Endothelial cell of umbilical vein (primary cell): ENCODE measurements at regions not wholly inside any gene's neighbourhood (a gene's known extent, or its start where the extent isn't known, plus 50 kb on each side); places are given as distances from the start of the nearest gene placed in this dataset.

Experiments used
- BruUV-seq: library from RNA; stranded (reverse); fragments of 400-500 nt; replicated peaks from 2 replicates; lab custom pipeline; 2021; lab: Mats Ljungman, UMichigan
- CTCF ChIA-PET: fragments of 300-600, 350-600 bp; sonication (Branson Sonifier 250); formaldehyde crosslinking; loops from one replicate; lab custom pipeline; 2021; ENCODE audit warnings: antibody characterized with exemption, inconsistent platforms; lab: Charles Lee
- POLR2A ChIA-PET: fragments of 300-600, 350-600 bp; sonication (Branson Sonifier 250); formaldehyde crosslinking; loops from one replicate; lab custom pipeline; 2021; ENCODE audit warnings: antibody characterized with exemption, inconsistent platforms; lab: Charles Lee
- DNase-seq: peaks from one replicate; pipeline ENCODE4 v3.0.0-alpha.2; 2011; ENCODE audit warnings: low read depth, low spot score
- FAIRE-seq: peaks from 2 replicates; lab custom pipeline; 2011; peaks lifted over from hg19 to GRCh38; lab: Jason Lieb, UNC
- H2AFZ ChIP-seq: 2 replicates; pipeline ENCODE4 v1.6.0; 2012; ENCODE audit warnings: low read depth, low read length, control low read depth, inconsistent platforms
- H3K27ac ChIP-seq: 2 replicates; pipeline ENCODE4 v1.5.1; 2011; ENCODE audit warnings: low read depth, mild to moderate bottlenecking, control low read depth, low read length, moderate library complexity; ENCODE audit not compliant: insufficient read depth
- H3K27me3 ChIP-seq, 2 experiments: 2 replicates each; pipeline versions ENCODE4 v1.6.0 to v1.6.1; 2011; ENCODE audit warnings: low read length in 2 of 2, mixed read lengths in 1 of 2; ENCODE audit not compliant: control insufficient read depth in 2 of 2, insufficient read depth in 2 of 2
- H3K36me3 ChIP-seq, 2 experiments: 2 replicates in 1 of 2; 3 replicates in 1 of 2; pipeline ENCODE4 v1.5.1; 2011; ENCODE audit warnings: low read length in 2 of 2, mild to moderate bottlenecking in 1 of 2, moderate library complexity in 1 of 2; ENCODE audit not compliant: control insufficient read depth in 2 of 2, insufficient read depth in 2 of 2; ENCODE audit errors: extremely low read depth in 1 of 2
- H3K4me1 ChIP-seq: 3 replicates; pipeline ENCODE4 v1.5.1; 2011; ENCODE audit warnings: mild to moderate bottlenecking, low read length; ENCODE audit not compliant: control insufficient read depth, insufficient read depth; ENCODE audit errors: extremely low read depth
- H3K4me2 ChIP-seq: 2 replicates; pipeline ENCODE4 v1.6.1; 2011; ENCODE audit warnings: low read length, control low read depth, mixed read lengths; ENCODE audit not compliant: insufficient read depth
- H3K4me3 ChIP-seq, 3 experiments: fragments of 200-600 bp in 1 of 3; sonication (generic), shearing (Covaris generic) in 1 of 3; replicated peaks in 1 of 3; 2 replicates each; pipeline ENCODE4 v1.5.1; 2011 to 2016; ENCODE audit warnings: control low read depth in 3 of 3, low read length in 3 of 3, mild to moderate bottlenecking in 2 of 3, inconsistent platforms in 1 of 3, low read depth in 1 of 3, moderate library complexity in 1 of 3; ENCODE audit not compliant: insufficient read depth in 1 of 3
- H3K79me2 ChIP-seq: 2 replicates; pipeline ENCODE4 v1.6.0; 2012; ENCODE audit warnings: low read length, inconsistent platforms; ENCODE audit not compliant: control insufficient read depth, insufficient read depth
- H3K9ac ChIP-seq: replicated peaks from 2 replicates; pipeline ENCODE3; 2011; ENCODE audit warnings: low read length, control low read depth; ENCODE audit not compliant: insufficient read depth; ENCODE audit errors: extremely low read depth
- H3K9me1 ChIP-seq: replicated peaks from 3 replicates; pipeline ENCODE4 v1.6.0; 2011; ENCODE audit warnings: mild to moderate bottlenecking, low read length; ENCODE audit not compliant: control insufficient read depth, insufficient read depth; ENCODE audit errors: extremely low read depth
- H3K9me3 ChIP-seq: replicated peaks from 2 replicates; pipeline ENCODE4 v1.5.1; 2012; ENCODE audit warnings: low read length, inconsistent platforms; ENCODE audit not compliant: control insufficient read depth, insufficient read depth
- H4K20me1 ChIP-seq: replicated peaks from 2 replicates; pipeline ENCODE3; 2011; ENCODE audit warnings: mild to moderate bottlenecking, low read length; ENCODE audit not compliant: control insufficient read depth, insufficient read depth; ENCODE audit errors: extremely low read depth
- EZH2 ChIP-seq: IDR thresholded peaks from 2 replicates; pipeline ENCODE4 v1.6.1; 2012; ENCODE audit warnings: borderline replicate concordance, low read depth, mild to moderate bottlenecking, moderate library complexity, low read length, inconsistent platforms; ENCODE audit not compliant: severe bottlenecking
- FOS ChIP-seq: IDR thresholded peaks from 2 replicates; pipeline ENCODE4 v1.6.1; 2011; ENCODE audit warnings: mild to moderate bottlenecking, low read length, moderate library complexity, borderline replicate concordance; ENCODE audit not compliant: insufficient read depth
- GATA2 ChIP-seq: IDR thresholded peaks from 2 replicates; pipeline ENCODE4 v1.7.0; 2011; ENCODE audit warnings: low read depth, mild to moderate bottlenecking, moderate library complexity, mixed read lengths, low read length; ENCODE audit not compliant: insufficient read length, insufficient read depth
- JUN ChIP-seq: IDR thresholded peaks from 2 replicates; pipeline ENCODE4 v1.6.1; 2011; ENCODE audit warnings: borderline replicate concordance, low read depth; ENCODE audit not compliant: insufficient read length, insufficient read depth
- MYC ChIP-seq: IDR thresholded peaks from one replicate; pipeline ENCODE4 v1.6.1; 2011; ENCODE audit warnings: mild to moderate bottlenecking, low read depth, low read length
- POLR2A ChIP-seq: IDR thresholded peaks from 2 replicates; pipeline ENCODE4 v1.6.1; 2012; ENCODE audit warnings: low read depth, mild to moderate bottlenecking, control low read depth, low read length
- POLR2AphosphoS5 ChIP-seq: IDR thresholded peaks from 2 replicates; pipeline ENCODE4 v1.6.1; 2012; ENCODE audit warnings: low read depth, mild to moderate bottlenecking, control low read depth, low read length, moderate library complexity; ENCODE audit not compliant: insufficient read depth
- dilution Hi-C: fragments of 300-500 bp; cut with MboI; formaldehyde crosslinking; loops from one replicate; pipeline ENCODE4 v1.15.0; 2019; ENCODE audit warnings: low sequenced_read_pairs; ENCODE audit not compliant: extremely low pct_ligation_motif_present
- intact Hi-C: fragments of 100-400 bp; cut with micrococcal nuclease; formaldehyde crosslinking; loops from one replicate; pipeline ENCODE4 v1.10.0; 2022
- TF ChIP-seq, protein P1 (sequence below): IDR thresholded peaks from 2 replicates; pipeline ENCODE4 v1.6.1; 2011; ENCODE audit not compliant: insufficient read depth, insufficient read length
- TF ChIP-seq, protein P2 (sequence below), 2 donors: IDR thresholded peaks; 1 replicate in 1 of 2; 2 replicates in 1 of 2; pipeline ENCODE4 v1.5.1; 2011; ENCODE audit warnings: low read length in 2 of 2, mild to moderate bottlenecking in 2 of 2, moderate library complexity in 2 of 2, control low read depth in 1 of 2, inconsistent platforms in 1 of 2, low read depth in 1 of 2; ENCODE audit not compliant: insufficient read depth in 1 of 2; ENCODE audit errors: extremely low read depth in 1 of 2

DNA sequence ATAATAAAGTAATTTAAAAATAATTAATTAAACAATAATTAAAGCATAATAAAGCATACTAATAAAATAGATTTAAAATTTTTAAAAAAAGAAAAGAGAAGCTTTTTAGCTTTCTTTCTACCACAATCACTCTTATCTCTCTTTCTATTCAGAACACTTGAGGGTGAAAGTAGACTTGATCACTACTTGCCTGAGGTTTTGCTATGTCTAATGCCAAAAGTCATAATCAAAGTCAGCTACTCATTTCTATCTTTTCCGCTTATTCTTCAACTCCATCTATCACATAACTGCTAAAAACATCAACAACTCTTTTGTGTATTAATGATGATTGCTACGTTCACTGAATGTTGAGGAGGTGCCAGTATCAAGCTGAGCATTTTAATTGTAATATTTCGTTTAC is 202.0 kb upstream of the KRR1 start:
- dilution Hi-C loops (no loop called here), intact Hi-C loops (no loop called here)
- Histone ChIP-seq H3K27ac (no peak overlapping the region), H3K36me3 (no peaks in the 10 kb centered on the region), H3K27me3 (no peaks in the 10 kb centered on the region), H4K20me1 (no peaks in the 10 kb centered on the region), H3K4me2 (no peak overlapping the region), H3K4me1 (peaks cover 5% of the 10 kb centered on the region), H3K9ac (no peak overlapping the region), H3K9me3 (no peaks in the 10 kb centered on the region), H3K4me3 (no peak overlapping the region), H3K79me2 (no peaks in the 10 kb centered on the region), H3K9me1 (no peaks in the 10 kb centered on the region), H2AFZ (no peak overlapping the region)
- DNase-seq = no peak
- no TSS peak for BruUV-seq
- ChIA-PET POLR2A (no interaction called here), CTCF (interaction anchor here (1.5 kb wide), 1 partner anchor 14 kb away, joined by 5 read pairs; no protein-coding TSS in a partner anchor)
- FAIRE-seq = no peak
- TF ChIP-seq, protein P1, sequence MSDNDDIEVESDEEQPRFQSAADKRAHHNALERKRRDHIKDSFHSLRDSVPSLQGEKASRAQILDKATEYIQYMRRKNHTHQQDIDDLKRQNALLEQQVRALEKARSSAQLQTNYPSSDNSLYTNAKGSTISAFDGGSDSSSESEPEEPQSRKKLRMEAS = no peak
- TF ChIP-seq POLR2AphosphoS5 (no peak), EZH2 (no peak), POLR2A (no peak), GATA2 (no peak), JUN (no peak), MYC (no peak), FOS (no peak)
- TF ChIP-seq, protein P2, sequence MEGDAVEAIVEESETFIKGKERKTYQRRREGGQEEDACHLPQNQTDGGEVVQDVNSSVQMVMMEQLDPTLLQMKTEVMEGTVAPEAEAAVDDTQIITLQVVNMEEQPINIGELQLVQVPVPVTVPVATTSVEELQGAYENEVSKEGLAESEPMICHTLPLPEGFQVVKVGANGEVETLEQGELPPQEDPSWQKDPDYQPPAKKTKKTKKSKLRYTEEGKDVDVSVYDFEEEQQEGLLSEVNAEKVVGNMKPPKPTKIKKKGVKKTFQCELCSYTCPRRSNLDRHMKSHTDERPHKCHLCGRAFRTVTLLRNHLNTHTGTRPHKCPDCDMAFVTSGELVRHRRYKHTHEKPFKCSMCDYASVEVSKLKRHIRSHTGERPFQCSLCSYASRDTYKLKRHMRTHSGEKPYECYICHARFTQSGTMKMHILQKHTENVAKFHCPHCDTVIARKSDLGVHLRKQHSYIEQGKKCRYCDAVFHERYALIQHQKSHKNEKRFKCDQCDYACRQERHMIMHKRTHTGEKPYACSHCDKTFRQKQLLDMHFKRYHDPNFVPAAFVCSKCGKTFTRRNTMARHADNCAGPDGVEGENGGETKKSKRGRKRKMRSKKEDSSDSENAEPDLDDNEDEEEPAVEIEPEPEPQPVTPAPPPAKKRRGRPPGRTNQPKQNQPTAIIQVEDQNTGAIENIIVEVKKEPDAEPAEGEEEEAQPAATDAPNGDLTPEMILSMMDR (IDR thresholded peaks at IDR 0.05; ENCODE audit: extremely low read depth in 1 of 2, insufficient read depth in 1 of 2, low read depth in 1 of 2, low read length in 2 of 2) = no peak
